ENCODE measurements at regions not wholly inside any gene's neighbourhood (a gene's known extent, or its start where the extent isn't known, plus 50 kb on each side); places are given as distances from the start of the nearest gene placed in this dataset.

DNA sequence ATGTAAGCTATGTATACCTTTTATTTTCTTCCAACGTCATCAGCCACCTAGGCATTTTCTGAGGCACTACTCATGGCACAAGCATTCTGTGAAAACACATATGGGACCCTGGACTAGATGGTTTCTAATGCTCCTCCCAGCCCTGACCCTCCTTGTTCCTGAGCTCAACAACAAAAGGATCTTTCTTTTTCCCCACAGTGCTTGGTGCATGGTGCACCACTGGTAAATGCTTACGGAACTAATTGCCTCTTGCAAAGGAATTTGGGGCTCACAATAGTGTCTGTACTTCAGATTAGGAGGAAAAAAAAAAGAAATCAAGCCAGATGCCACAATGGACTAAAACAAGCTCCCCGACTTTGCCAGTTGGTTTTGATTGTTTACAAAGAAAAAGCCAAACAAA is 390.5 kb downstream of the PLPP3 start:
- no peaks in the 10 kb centered on the region for H3K27me3 ChIP-seq (ENCODE audit: control insufficient read depth, insufficient read depth, low read length)
- H3K4me1 ChIP-seq (ENCODE audit: control insufficient read depth, insufficient read depth, low read length) = peaks cover 22% of the 10 kb centered on the region
- H3K27ac ChIP-seq (ENCODE audit: low read length) = no peak overlapping the region
- H3K9me3 ChIP-seq (replicated peaks; ENCODE audit: control insufficient read depth, low read depth, low read length) = no peaks in the 10 kb centered on the region
- WGBS (ENCODE audit: insufficient coverage) = 70% methylated on average over 2 of the region's 3 CpGs
- H3K36me3 ChIP-seq (ENCODE audit: control insufficient read depth, insufficient read depth, low read length) = no peaks in the 10 kb centered on the region
- no peak overlapping the region for H3K4me3 ChIP-seq (ENCODE audit: low read length)
- no peak for DNase-seq

DNA sequence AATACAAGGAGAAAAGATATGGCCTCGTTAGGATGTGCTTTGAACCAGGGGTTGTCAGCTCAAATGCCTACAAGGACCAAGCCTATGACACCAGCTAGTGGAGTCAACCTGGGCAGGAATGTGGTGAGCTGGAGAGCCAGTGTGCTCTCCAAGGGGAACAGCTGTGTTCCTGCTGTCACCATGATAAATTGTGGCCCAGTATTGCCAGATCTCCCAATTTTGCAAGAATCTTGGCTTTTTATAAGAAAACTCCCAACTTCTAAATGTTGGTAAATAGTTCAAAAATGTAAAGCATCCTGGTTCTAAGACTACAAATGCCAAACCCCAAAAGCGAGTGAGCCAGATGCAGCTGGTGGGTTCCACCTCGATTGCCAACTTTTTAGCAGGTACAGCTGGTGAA is 391.1 kb downstream of the PLPP3 start:
- WGBS (ENCODE audit: insufficient coverage) = 89% methylated on average over 1 of the region's 3 CpGs
- no peak overlapping the region for H3K27ac ChIP-seq (ENCODE audit: low read length)

GRCh38 chr1:56187405-56187804 is 392.0 kb downstream of the PLPP3 start:
- peak; percentile 78 for DNase-seq
- Histone ChIP-seq H3K4me1 (ENCODE audit: control insufficient read depth, insufficient read depth, low read length) (peaks cover 21% of the 10 kb centered on the region), H3K4me3 (ENCODE audit: low read length) (no peak overlapping the region), H3K9me3 (replicated peaks; ENCODE audit: control insufficient read depth, low read depth, low read length) (no peaks in the 10 kb centered on the region), H3K27ac (ENCODE audit: low read length) (peak overlapping the region; percentile 33), H3K27me3 (ENCODE audit: control insufficient read depth, insufficient read depth, low read length) (no peaks in the 10 kb centered on the region), H3K36me3 (ENCODE audit: control insufficient read depth, insufficient read depth, low read length) (no peaks in the 10 kb centered on the region)
- WGBS (ENCODE audit: insufficient coverage) = no CpG with 5 or more reads among the region's 1 CpG

More for the DNA sequence above, 391.1 kb downstream of the PLPP3 start:
- Histone ChIP-seq H3K4me3 (ENCODE audit: low read length) (no peak overlapping the region), H3K9me3 (replicated peaks; ENCODE audit: control insufficient read depth, low read depth, low read length) (no peaks in the 10 kb centered on the region), H3K4me1 (ENCODE audit: control insufficient read depth, insufficient read depth, low read length) (peaks cover 21% of the 10 kb centered on the region), H3K27me3 (ENCODE audit: control insufficient read depth, insufficient read depth, low read length) (no peaks in the 10 kb centered on the region), H3K36me3 (ENCODE audit: control insufficient read depth, insufficient read depth, low read length) (no peaks in the 10 kb centered on the region)
- DNase-seq = peak; percentile 49

GRCh38 chr1:56185493-56185892 is 393.9 kb downstream of the PLPP3 start:
- WGBS (ENCODE audit: insufficient coverage) = no CpG with 5 or more reads among the region's 2 CpGs
- Histone ChIP-seq H3K27me3 (ENCODE audit: control insufficient read depth, insufficient read depth, low read length) (no peaks in the 10 kb centered on the region), H3K4me3 (ENCODE audit: low read length) (no peak overlapping the region), H3K27ac (ENCODE audit: low read length) (no peak overlapping the region), H3K36me3 (ENCODE audit: control insufficient read depth, insufficient read depth, low read length) (no peaks in the 10 kb centered on the region), H3K4me1 (ENCODE audit: control insufficient read depth, insufficient read depth, low read length) (peaks cover 12% of the 10 kb centered on the region), H3K9me3 (replicated peaks; ENCODE audit: control insufficient read depth, low read depth, low read length) (no peaks in the 10 kb centered on the region)
- no peak for DNase-seq

DNA sequence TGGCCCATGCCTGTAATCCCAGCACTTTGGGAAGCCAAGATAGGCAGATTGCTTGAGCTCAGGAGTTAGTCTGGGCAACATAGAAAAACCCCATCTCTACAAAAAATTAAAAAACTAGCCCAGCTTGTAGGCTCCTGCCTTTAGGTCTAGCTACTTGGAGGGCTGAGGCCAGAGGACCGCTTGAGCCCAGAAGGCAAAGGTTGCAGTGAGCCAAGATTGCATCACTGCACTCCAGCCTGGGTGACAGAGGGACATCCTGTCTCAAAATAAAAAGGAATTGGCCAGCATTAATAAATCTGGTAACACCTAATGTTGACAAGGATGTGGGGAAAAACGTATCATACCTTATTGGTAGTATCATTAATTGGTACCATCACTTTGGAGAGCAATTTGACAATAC is 396.2 kb downstream of the PLPP3 start:
- peaks cover 8% of the 10 kb centered on the region for H3K4me1 ChIP-seq (ENCODE audit: control insufficient read depth, insufficient read depth, low read length)
- no peaks in the 10 kb centered on the region for H3K9me3 ChIP-seq (replicated peaks; ENCODE audit: control insufficient read depth, low read depth, low read length)
- no peaks in the 10 kb centered on the region for H3K36me3 ChIP-seq (ENCODE audit: control insufficient read depth, insufficient read depth, low read length)
- 100% methylated on average over 1 of the region's 2 CpGs for WGBS (ENCODE audit: insufficient coverage)
- no peak for DNase-seq
- H3K4me3 ChIP-seq (ENCODE audit: low read length) = no peak overlapping the region
- no peaks in the 10 kb centered on the region for H3K27me3 ChIP-seq (ENCODE audit: control insufficient read depth, insufficient read depth, low read length)
- no peak overlapping the region for H3K27ac ChIP-seq (ENCODE audit: low read length)

- no peaks in the 10 kb centered on the region for H3K9me3 ChIP-seq (replicated peaks; ENCODE audit: control insufficient read depth, low read depth, low read length)
- DNase-seq = peak; percentile 88
- H3K27me3 ChIP-seq (ENCODE audit: control insufficient read depth, insufficient read depth, low read length) = no peaks in the 10 kb centered on the region
- peak overlapping the region; percentile 91 for H3K27ac ChIP-seq (ENCODE audit: low read length)
- peaks cover 3% of the 10 kb centered on the region for H3K4me1 ChIP-seq (ENCODE audit: control insufficient read depth, insufficient read depth, low read length)
- no peaks in the 10 kb centered on the region for H3K36me3 ChIP-seq (ENCODE audit: control insufficient read depth, insufficient read depth, low read length)
- no peak overlapping the region for H3K4me3 ChIP-seq (ENCODE audit: low read length)
- 47% methylated on average over 1 of the region's 5 CpGs for WGBS (ENCODE audit: insufficient coverage)
Observed at GRCh38 chr1:56180520-56181190, 398.7 kb downstream of the PLPP3 start.

DNA sequence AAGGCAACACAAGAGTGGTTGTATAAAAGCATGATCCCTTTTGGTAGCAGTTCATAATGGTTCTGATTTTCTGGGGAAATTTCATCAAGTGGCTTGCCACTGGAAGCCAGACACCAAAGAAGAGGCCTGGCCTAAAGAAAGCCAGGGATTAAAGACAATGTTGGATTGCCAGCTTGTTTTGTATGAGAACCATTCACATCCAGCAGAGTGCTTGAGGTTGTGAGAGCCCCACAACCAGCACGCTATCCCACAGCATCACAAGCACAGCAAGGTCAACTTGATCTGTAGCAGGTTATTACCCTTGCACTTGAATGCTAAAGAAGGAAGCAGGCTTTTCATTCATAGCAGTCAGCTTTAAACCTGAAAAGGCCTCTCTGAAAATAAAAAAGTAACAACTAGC is 399.8 kb downstream of the PLPP3 start:
- H3K4me3 ChIP-seq (ENCODE audit: low read length) = no peak overlapping the region
- DNase-seq = no peak
- no peaks in the 10 kb centered on the region for H3K36me3 ChIP-seq (ENCODE audit: control insufficient read depth, insufficient read depth, low read length)
- H3K4me1 ChIP-seq (ENCODE audit: control insufficient read depth, insufficient read depth, low read length) = peaks cover 3% of the 10 kb centered on the region
- H3K9me3 ChIP-seq (replicated peaks; ENCODE audit: control insufficient read depth, low read depth, low read length) = no peaks in the 10 kb centered on the region
- H3K27me3 ChIP-seq (ENCODE audit: control insufficient read depth, insufficient read depth, low read length) = no peaks in the 10 kb centered on the region
- peak overlapping the region; percentile 91 for H3K27ac ChIP-seq (ENCODE audit: low read length)
- WGBS (ENCODE audit: insufficient coverage) = no CpG with 5 or more reads among the region's 1 CpG

DNA sequence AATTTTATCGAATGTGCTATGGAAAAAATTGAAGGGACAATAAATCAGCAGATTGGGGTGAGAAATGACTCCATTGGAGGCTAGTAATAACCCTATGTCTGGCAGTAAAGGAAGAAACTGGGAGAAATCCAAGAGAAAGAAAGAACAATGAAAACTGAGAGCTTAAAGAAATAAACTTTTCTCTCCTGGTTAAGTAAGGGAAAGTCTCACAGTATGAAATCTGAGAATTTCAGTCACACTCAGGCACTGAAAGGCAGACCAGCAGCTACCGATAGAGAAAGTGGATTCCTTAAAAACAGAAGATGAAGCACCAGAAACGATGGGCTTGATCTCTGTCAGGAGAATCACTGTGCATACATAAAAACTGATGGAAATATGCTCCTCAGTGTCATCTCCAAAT is 404.2 kb downstream of the PLPP3 start:
- Histone ChIP-seq H3K4me1 (ENCODE audit: control insufficient read depth, insufficient read depth, low read length) (peaks cover 3% of the 10 kb centered on the region), H3K27me3 (ENCODE audit: control insufficient read depth, insufficient read depth, low read length) (no peaks in the 10 kb centered on the region), H3K27ac (ENCODE audit: low read length) (no peak overlapping the region), H3K4me3 (ENCODE audit: low read length) (no peak overlapping the region), H3K9me3 (replicated peaks; ENCODE audit: control insufficient read depth, low read depth, low read length) (peaks cover 3% of the 10 kb centered on the region), H3K36me3 (ENCODE audit: control insufficient read depth, insufficient read depth, low read length) (no peaks in the 10 kb centered on the region)
- 29% methylated on average over 1 of the region's 3 CpGs for WGBS (ENCODE audit: insufficient coverage)
- DNase-seq = no peak

GRCh38 chr1:56174176-56174885 is 405.0 kb downstream of the PLPP3 start:
- no peak overlapping the region for H3K4me3 ChIP-seq (ENCODE audit: low read length)
- WGBS (ENCODE audit: insufficient coverage) = 71% methylated on average over 1 of the region's 1 CpG

DNA sequence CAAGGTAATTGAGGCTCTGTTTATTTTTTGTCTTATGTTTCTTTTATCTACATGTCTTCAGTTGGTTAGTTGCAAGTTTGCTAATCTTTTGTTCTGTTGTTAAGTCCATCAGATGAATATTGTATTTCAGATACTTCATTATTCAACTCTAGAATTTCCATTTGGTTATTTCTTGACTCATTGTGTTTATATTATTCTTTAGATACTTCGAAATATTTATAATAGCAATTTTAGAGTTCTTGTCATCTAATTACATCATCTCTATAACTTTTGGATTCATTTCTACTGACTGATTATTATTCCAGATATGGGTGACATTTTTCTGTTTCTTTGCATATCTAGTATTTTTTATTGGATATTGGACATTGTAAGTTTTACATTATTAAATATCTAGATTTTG is 405.6 kb downstream of the PLPP3 start:
- WGBS (ENCODE audit: insufficient coverage) = no CpG with 5 or more reads among the region's 1 CpG
- no peaks in the 10 kb centered on the region for H3K4me1 ChIP-seq (ENCODE audit: control insufficient read depth, insufficient read depth, low read length)
- H3K36me3 ChIP-seq (ENCODE audit: control insufficient read depth, insufficient read depth, low read length) = no peaks in the 10 kb centered on the region
- peaks cover 3% of the 10 kb centered on the region for H3K9me3 ChIP-seq (replicated peaks; ENCODE audit: control insufficient read depth, low read depth, low read length)
- H3K4me3 ChIP-seq (ENCODE audit: low read length) = no peak overlapping the region
- DNase-seq = no peak
- H3K27ac ChIP-seq (ENCODE audit: low read length) = no peak overlapping the region
- H3K27me3 ChIP-seq (ENCODE audit: control insufficient read depth, insufficient read depth, low read length) = no peaks in the 10 kb centered on the region

More at GRCh38 chr1:56174176-56174885, 405.0 kb downstream of the PLPP3 start:
- Histone ChIP-seq H3K27me3 (ENCODE audit: control insufficient read depth, insufficient read depth, low read length) (no peaks in the 10 kb centered on the region), H3K36me3 (ENCODE audit: control insufficient read depth, insufficient read depth, low read length) (no peaks in the 10 kb centered on the region), H3K9me3 (replicated peaks; ENCODE audit: control insufficient read depth, low read depth, low read length) (peaks cover 3% of the 10 kb centered on the region), H3K4me1 (ENCODE audit: control insufficient read depth, insufficient read depth, low read length) (no peaks in the 10 kb centered on the region), H3K27ac (ENCODE audit: low read length) (no peak overlapping the region)
- DNase-seq = no peak
